ENCODE measurements at regions not wholly inside any gene's neighbourhood (a gene's known extent, or its start where the extent isn't known, plus 50 kb on each side); places are given as distances from the start of the nearest gene placed in this dataset.
"Not testable (repeated sequence)": the region's sequence is repeated elsewhere in the genome, so short reads cannot be mapped to it uniquely, and the experiment has no call there.

- no peak for TF ChIP-seq CTCF (IDR thresholded peaks at IDR 0.05 in 8 of 11, conservative IDR thresholded peaks at IDR 0.05 in 3 of 11)
- no peak for TF ChIP-seq POLR2A (IDR thresholded peaks at IDR 0.05)
- no peak for TF ChIP-seq POLR2AphosphoS5 (IDR thresholded peaks at IDR 0.05)
- Histone ChIP-seq H3K4me3 (no peak overlapping the region), H3K9me3 (no peaks in the 10 kb centered on the region), H3K36me3 (no peaks in the 10 kb centered on the region), H3K4me1 (peaks cover 0 to 10% (median 7%) of the 10 kb centered on the region in 6 donors), H3K27me3 (replicated peaks in 1 of 7) (no peaks in the 10 kb centered on the region), H3K27ac (no peak overlapping the region)
- 21 to 47% (median 36%) methylated on average over 2 of the region's 2 CpGs for whole genome bisulfite sequencing, 5 donors
- intact Hi-C loops (cut with DNase I; ENCODE audit: low total_unique reads) = no loop called here
- no peak for DNase-seq
Measured at GRCh38 chr3:178203165-178203564, 333.1 kb upstream of the KCNMB2 start.

- 51 to 81% (median 58%) methylated on average over 2 of the region's 2 CpGs for WGBS, 5 donors
- Histone ChIP-seq H3K4me1 (peaks cover 0 to 10% (median 7%) of the 10 kb centered on the region in 6 donors), H3K4me3 (no peak overlapping the region), H3K27ac (no peak overlapping the region), H3K36me3 (no peaks in the 10 kb centered on the region), H3K27me3 (replicated peaks in 1 of 7) (no peaks in the 10 kb centered on the region), H3K9me3 (no peaks in the 10 kb centered on the region)
- TF ChIP-seq CTCF (IDR thresholded peaks at IDR 0.05 in 8 of 11, conservative IDR thresholded peaks at IDR 0.05 in 3 of 11) = no peak
- TF ChIP-seq POLR2AphosphoS5 (IDR thresholded peaks at IDR 0.05) = no peak
- TF ChIP-seq POLR2A (IDR thresholded peaks at IDR 0.05) = no peak
- intact Hi-C loops (cut with DNase I; ENCODE audit: low total_unique reads) = no loop called here
- DNase-seq = no peak
Measured at GRCh38 chr3:178203650-178204049, 332.6 kb upstream of the KCNMB2 start.

- 81 to 97% (median 88%) methylated on average over 1 of the region's 1 CpG for WGBS, 5 donors
- H3K4me3 ChIP-seq = no peak overlapping the region
- no peak for TF ChIP-seq CTCF (IDR thresholded peaks at IDR 0.05 in 8 of 11, conservative IDR thresholded peaks at IDR 0.05 in 3 of 11)
- no peak for TF ChIP-seq POLR2AphosphoS5 (IDR thresholded peaks at IDR 0.05)
- TF ChIP-seq POLR2A (IDR thresholded peaks at IDR 0.05) = no peak
Measured at GRCh38 chr3:178205740-178206139, 330.5 kb upstream of the KCNMB2 start.

GRCh38 chr3:178206521-178206920, 329.7 kb upstream of the KCNMB2 start:
- intact Hi-C loops (cut with DNase I; ENCODE audit: low total_unique reads) = no loop called here
- no peak for DNase-seq
- TF ChIP-seq POLR2AphosphoS5 (IDR thresholded peaks at IDR 0.05) (no peak), CTCF (IDR thresholded peaks at IDR 0.05 in 8 of 11, conservative IDR thresholded peaks at IDR 0.05 in 3 of 11) (no peak), POLR2A (IDR thresholded peaks at IDR 0.05) (no peak)
- H3K4me1 ChIP-seq = peaks cover 0 to 9% (median 7%) of the 10 kb centered on the region in 6 donors
- no peaks in the 10 kb centered on the region for H3K27me3 ChIP-seq (replicated peaks in 1 of 7)
- no peak overlapping the region for H3K27ac ChIP-seq
- H3K9me3 ChIP-seq = no peaks in the 10 kb centered on the region
- WGBS, 5 donors = 83 to 98% (median 95%) methylated on average over 3 of the region's 3 CpGs
- no peak overlapping the region for H3K4me3 ChIP-seq
- H3K36me3 ChIP-seq = no peaks in the 10 kb centered on the region

More at GRCh38 chr3:178205740-178206139, 330.5 kb upstream of the KCNMB2 start:
- H3K27ac ChIP-seq = no peak overlapping the region
- no peaks in the 10 kb centered on the region for H3K36me3 ChIP-seq
- H3K27me3 ChIP-seq (replicated peaks in 1 of 7) = no peaks in the 10 kb centered on the region
- peaks cover 0 to 10% (median 7%) of the 10 kb centered on the region in 6 donors for H3K4me1 ChIP-seq
- H3K9me3 ChIP-seq = no peaks in the 10 kb centered on the region
- no peak for DNase-seq
- intact Hi-C loops (cut with DNase I; ENCODE audit: low total_unique reads) = no loop called here

- H3K36me3 ChIP-seq; intact Hi-C loops (cut with DNase I; ENCODE audit: low total_unique reads); H3K4me1 ChIP-seq; DNase-seq; H3K9me3 ChIP-seq; H3K4me3 ChIP-seq; H3K27ac ChIP-seq; H3K27me3 ChIP-seq (replicated peaks in 1 of 7): not testable (repeated sequence)
- WGBS, 5 donors = 78 to 88% (median 82%) methylated on average over 2 of the region's 2 CpGs
Measured at GRCh38 chr3:178207161-178207560, 329.1 kb upstream of the KCNMB2 start.

- H3K27me3 ChIP-seq (replicated peaks in 1 of 7); DNase-seq; H3K4me3 ChIP-seq; intact Hi-C loops (cut with DNase I; ENCODE audit: low total_unique reads); H3K36me3 ChIP-seq; H3K9me3 ChIP-seq; H3K4me1 ChIP-seq; H3K27ac ChIP-seq: not testable (repeated sequence)
- 79 to 87% (median 85%) methylated on average over 9 of the region's 9 CpGs for WGBS, 5 donors
Measured at GRCh38 chr3:178207627-178208026, 328.6 kb upstream of the KCNMB2 start.

- WGBS, 5 donors = 92 to 100% (median 98%) methylated on average over 1 of the region's 1 CpG
- H3K4me1 ChIP-seq; H3K27ac ChIP-seq; H3K27me3 ChIP-seq (replicated peaks in 1 of 7); H3K4me3 ChIP-seq; H3K9me3 ChIP-seq; intact Hi-C loops (cut with DNase I; ENCODE audit: low total_unique reads); H3K36me3 ChIP-seq; DNase-seq: not testable (repeated sequence)
Measured at GRCh38 chr3:178209116-178209515, 327.1 kb upstream of the KCNMB2 start.

Data from spleen (tissue), 11 donors.